GM12872 (cell line): ENCODE measurements at regions not wholly inside any gene's neighbourhood (a gene's known extent, or its start where the extent isn't known, plus 50 kb on each side); places are given as distances from the start of the nearest gene placed in this dataset.

Experiments used
- CTCF ChIP-seq: IDR thresholded peaks from 3 replicates; pipeline ENCODE4 v1.5.1; 2011; ENCODE audit warnings: low read depth, mild to moderate bottlenecking, low read length, moderate library complexity; ENCODE audit not compliant: insufficient read depth

DNA sequence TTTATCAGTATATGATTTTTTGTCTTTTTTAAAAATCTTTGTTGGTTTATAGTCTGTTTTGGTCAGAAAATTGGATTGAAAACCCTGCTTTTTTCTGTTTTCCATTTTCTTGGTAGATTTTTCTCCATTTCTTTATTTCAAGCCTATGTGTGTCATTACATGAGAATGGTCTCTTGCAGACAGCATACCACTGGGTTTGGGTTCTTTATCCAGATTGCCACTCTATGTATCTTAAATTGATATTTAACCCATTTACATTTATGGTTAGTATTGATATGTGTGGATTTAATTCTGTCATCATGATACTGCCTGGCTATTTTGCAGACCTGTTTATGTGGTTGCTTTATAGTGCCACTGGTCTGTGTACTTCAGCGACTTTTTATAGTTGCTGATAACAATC is 239.9 kb upstream of the NDST4 start:
- no peak for TF ChIP-seq CTCF

GRCh38 chr4:115343171-115343570 is 229.8 kb upstream of the NDST4 start:
- TF ChIP-seq CTCF = no peak

DNA sequence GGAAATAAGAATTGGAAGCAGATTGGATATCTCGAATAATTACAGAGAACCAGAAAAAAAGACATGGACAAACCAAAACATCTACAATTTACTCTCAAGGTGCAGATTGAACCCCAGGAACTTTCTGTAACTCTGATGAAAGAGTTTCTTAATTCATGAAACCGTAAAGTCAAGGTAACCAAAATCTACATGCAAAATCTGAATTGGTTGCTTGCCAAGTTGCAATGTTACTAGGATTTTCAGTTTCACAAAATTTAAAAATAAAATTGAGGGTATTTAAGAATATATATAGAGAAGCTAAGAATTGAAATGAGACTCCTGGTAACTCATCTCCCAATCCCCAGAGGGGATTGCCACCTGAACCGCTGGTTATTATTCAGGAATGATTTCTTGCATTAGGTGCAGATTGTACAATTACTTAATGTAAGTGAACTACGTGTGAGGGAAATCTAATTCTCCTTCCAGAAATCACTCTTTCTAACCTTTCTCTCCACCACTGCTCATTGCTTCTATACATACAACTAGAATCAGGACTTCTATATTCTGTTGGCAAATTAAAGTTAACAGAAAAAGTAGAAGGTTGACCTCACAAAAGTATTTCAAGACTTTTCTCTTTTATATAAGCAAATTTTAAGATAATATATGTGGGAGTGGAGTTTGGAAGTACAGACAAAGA is 221.5 kb upstream of the NDST4 start:
- TF ChIP-seq CTCF = no peak

DNA sequence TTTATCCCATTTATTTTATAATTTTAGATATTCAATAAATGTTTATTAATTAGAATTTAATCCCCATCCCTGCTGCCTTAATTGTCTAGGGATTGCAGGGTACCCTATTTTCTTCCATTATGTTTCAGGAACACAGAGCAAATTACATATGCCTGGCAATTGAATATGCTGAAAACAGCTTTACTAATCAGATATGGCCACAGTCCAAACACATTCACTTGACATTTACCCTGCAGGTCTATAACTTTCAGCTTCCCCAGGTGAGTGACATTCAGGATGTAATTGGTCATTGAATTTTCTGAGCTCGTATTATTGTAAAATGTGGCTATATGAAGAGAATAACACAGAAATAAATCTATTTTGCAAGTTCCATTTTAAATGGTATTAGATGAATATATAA is 218.7 kb upstream of the NDST4 start:
- no peak for TF ChIP-seq CTCF

- no peak for TF ChIP-seq CTCF
These were observed 217.8 kb upstream of the NDST4 start for GRCh38 chr4:115331241-115331640.

GRCh38 chr4:115325836-115326235 is 212.4 kb upstream of the NDST4 start:
- TF ChIP-seq CTCF = no peak

GRCh38 chr4:115323106-115323707 is 209.8 kb upstream of the NDST4 start:
- TF ChIP-seq CTCF = no peak
